ENCODE measurements at regions not wholly inside any gene's neighbourhood (a gene's known extent, or its start where the extent isn't known, plus 50 kb on each side); places are given as distances from the start of the nearest gene placed in this dataset.

DNA sequence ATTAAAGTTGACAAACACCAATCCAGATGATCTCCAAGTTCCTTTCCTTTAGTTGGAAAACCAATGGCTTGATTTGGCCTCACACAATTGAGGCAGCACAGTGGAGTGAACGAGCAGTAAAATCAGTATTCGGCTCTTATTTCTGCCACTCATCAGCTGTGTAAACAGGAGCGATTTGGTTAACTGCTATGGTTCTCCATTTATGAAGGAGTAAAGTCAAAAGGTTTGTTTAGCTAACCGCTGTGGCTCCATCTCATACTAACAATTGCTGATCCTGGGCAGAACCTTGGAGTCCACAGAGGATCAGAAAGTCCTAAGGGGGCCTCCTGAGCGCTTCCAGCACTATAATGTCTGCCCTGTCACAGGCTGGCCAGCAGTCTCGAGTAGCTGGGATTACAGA lies 54.5 kb upstream of the EXOC1L start:
- DNase-seq (ENCODE audit: insufficient read length, low spot score) (no peak), FAIRE-seq (no peak)
- TF ChIP-seq POLR2A (IDR thresholded peaks at IDR 0.05; ENCODE audit: low read depth, low read length) = no peak

GRCh38 chr4:55768291-55768690 lies 51.3 kb upstream of the EXOC1L start:
- no peak for TF ChIP-seq POLR2A (IDR thresholded peaks at IDR 0.05; ENCODE audit: low read depth, low read length)
- DNase-seq (ENCODE audit: insufficient read length, low spot score) = peak; percentile 26
- peak; percentile 70 for FAIRE-seq
